Transverse colon (tissue), 4 donors: ENCODE measurements at regions not wholly inside any gene's neighbourhood (a gene's known extent, or its start where the extent isn't known, plus 50 kb on each side); places are given as distances from the start of the nearest gene placed in this dataset.

Experiments
- POLR2AphosphoS5 ChIP-seq, 3 donors: sonication (generic); formaldehyde crosslinking; IDR thresholded peaks; one replicate each; pipeline ENCODE4 v1.6.1; 2016; ENCODE audit warnings: antibody characterized with exemption in 3 of 3
- TF ChIP-seq, protein P1 (sequence below), 5 experiments: fragments of 200-600 bp in 3 of 5; fragments of 450-650 bp in 2 of 5; sonication (generic) in 3 of 5; IDR thresholded peaks; 1 replicate in 2 of 5; 2 replicates in 3 of 5; pipeline ENCODE4 v1.5.1; 2016 to 2017; ENCODE audit warnings: antibody characterized with exemption in 5 of 5, inconsistent platforms in 3 of 5, mild to moderate bottlenecking in 2 of 5, moderate library complexity in 1 of 5

DNA sequence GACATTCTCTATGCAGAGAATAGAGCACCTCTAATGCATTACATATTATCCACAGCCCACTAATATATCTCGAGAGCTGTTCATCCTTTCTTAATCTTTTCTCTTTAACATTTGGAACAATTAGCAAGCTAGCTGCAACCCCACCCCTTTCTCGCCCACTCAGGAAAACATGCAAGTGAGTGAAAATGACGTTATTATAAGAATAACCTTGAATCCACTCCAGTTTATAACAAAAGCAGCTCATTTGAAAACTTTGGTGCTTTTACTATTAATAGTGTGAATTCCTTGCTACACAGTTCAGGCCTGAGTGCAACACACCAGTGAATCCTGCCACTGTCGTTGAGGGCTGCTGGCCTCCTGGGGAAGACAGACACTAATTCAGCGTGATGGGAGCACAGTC lies 63.3 kb upstream of the BMAL1 start:
- TF ChIP-seq, protein P1, sequence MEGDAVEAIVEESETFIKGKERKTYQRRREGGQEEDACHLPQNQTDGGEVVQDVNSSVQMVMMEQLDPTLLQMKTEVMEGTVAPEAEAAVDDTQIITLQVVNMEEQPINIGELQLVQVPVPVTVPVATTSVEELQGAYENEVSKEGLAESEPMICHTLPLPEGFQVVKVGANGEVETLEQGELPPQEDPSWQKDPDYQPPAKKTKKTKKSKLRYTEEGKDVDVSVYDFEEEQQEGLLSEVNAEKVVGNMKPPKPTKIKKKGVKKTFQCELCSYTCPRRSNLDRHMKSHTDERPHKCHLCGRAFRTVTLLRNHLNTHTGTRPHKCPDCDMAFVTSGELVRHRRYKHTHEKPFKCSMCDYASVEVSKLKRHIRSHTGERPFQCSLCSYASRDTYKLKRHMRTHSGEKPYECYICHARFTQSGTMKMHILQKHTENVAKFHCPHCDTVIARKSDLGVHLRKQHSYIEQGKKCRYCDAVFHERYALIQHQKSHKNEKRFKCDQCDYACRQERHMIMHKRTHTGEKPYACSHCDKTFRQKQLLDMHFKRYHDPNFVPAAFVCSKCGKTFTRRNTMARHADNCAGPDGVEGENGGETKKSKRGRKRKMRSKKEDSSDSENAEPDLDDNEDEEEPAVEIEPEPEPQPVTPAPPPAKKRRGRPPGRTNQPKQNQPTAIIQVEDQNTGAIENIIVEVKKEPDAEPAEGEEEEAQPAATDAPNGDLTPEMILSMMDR (IDR thresholded peaks at IDR 0.05) = no peak
- no peak for TF ChIP-seq POLR2AphosphoS5 (IDR thresholded peaks at IDR 0.05)
